Kidney capillary endothelial cell (primary cell): ENCODE measurements at regions not wholly inside any gene's neighbourhood (a gene's known extent, or its start where the extent isn't known, plus 50 kb on each side); places are given as distances from the start of the nearest gene placed in this dataset.
"Not testable (repeated sequence)": the region's sequence is repeated elsewhere in the genome, so short reads cannot be mapped to it uniquely, and the experiment has no call there.

Experiments used
- DNase-seq: peaks from one replicate; pipeline ENCODE4 v3.0.0-alpha.2; 2018; ENCODE audit warnings: low spot score

GRCh38 chr6:159522877-159523547 is 170.0 kb downstream of the SOD2 start:
- DNase-seq: no peak

GRCh38 chr6:159521962-159522361 is 171.1 kb downstream of the SOD2 start:
- DNase-seq: no peak

- DNase-seq: no peak
Observed at GRCh38 chr6:159520002-159520401, 173.0 kb downstream of the SOD2 start.

GRCh38 chr6:159515811-159516210 is 177.2 kb downstream of the SOD2 start:
- DNase-seq: not testable (repeated sequence)

- DNase-seq: no peak
Observed at GRCh38 chr6:159513914-159514313, 179.1 kb downstream of the SOD2 start.

- no peak for DNase-seq
Observed at GRCh38 chr6:159513074-159513720, 179.8 kb downstream of the SOD2 start.

GRCh38 chr6:159512571-159512970 is 180.5 kb downstream of the SOD2 start:
- DNase-seq: no peak

- DNase-seq: no peak
Observed at GRCh38 chr6:159512104-159512503, 180.9 kb downstream of the SOD2 start.

- no peak for DNase-seq
Observed at GRCh38 chr6:159510141-159510540, 182.9 kb downstream of the SOD2 start.

- no peak for DNase-seq
Observed at GRCh38 chr6:159508931-159509330, 184.1 kb downstream of the SOD2 start.

GRCh38 chr6:159506048-159506447 is 187.0 kb downstream of the SOD2 start:
- DNase-seq: no peak

- DNase-seq: no peak
Observed at GRCh38 chr6:159505140-159505922, 187.7 kb downstream of the SOD2 start.

- no peak for DNase-seq
Observed at GRCh38 chr6:159501558-159501957, 191.5 kb downstream of the SOD2 start.

- DNase-seq: no peak
Observed at GRCh38 chr6:159499034-159499433, 194.0 kb downstream of the SOD2 start.

- no peak for DNase-seq
Observed at GRCh38 chr6:159494586-159494972, 198.5 kb downstream of the SOD2 start.

- no peak for DNase-seq
Observed at GRCh38 chr6:159493898-159494585, 199.0 kb downstream of the SOD2 start.

GRCh38 chr6:159493231-159493897 is 199.7 kb downstream of the SOD2 start:
- DNase-seq: no peak

- no peak for DNase-seq
Observed at GRCh38 chr6:159490298-159490937, 202.6 kb downstream of the SOD2 start.

GRCh38 chr6:159487636-159488035 is 205.4 kb downstream of the SOD2 start:
- DNase-seq: no peak

GRCh38 chr6:159483259-159483658 is 209.8 kb downstream of the SOD2 start:
- DNase-seq: no peak

- DNase-seq: no peak
Observed at GRCh38 chr6:159481897-159482296, 211.1 kb downstream of the SOD2 start.
